Thyroid gland (tissue), 4 donors: ENCODE measurements at regions not wholly inside any gene's neighbourhood (a gene's known extent, or its start where the extent isn't known, plus 50 kb on each side); places are given as distances from the start of the nearest gene placed in this dataset.
A peak's percentile ranks its signal among the peaks of the same experiment; 100 is the strongest.

Source experiments
- DNase-seq, 2 donors: peaks; one replicate each; pipeline ENCODE4 v3.0.0-alpha.2; 2019
- H3K27ac ChIP-seq, 3 donors: fragments of 200-600 bp; sonication (generic); 1 replicate in 2 of 3; 2 replicates in 1 of 3; pipeline ENCODE4 v1.5.1; 2016 to 2019; ENCODE audit warnings: mild to moderate bottlenecking in 1 of 3, moderate library complexity in 1 of 3
- H3K27me3 ChIP-seq: fragments of 200-600 bp; sonication (generic); one replicate; pipeline ENCODE4 v1.5.1; 2019
- H3K36me3 ChIP-seq, 2 donors: fragments of 200-600 bp; sonication (generic); one replicate each; pipeline ENCODE4 v1.5.1; 2016 to 2019
- H3K4me1 ChIP-seq, 2 donors: fragments of 200-600 bp; sonication (generic); one replicate each; pipeline ENCODE4 v1.5.1; 2017 to 2019
- H3K4me3 ChIP-seq, 3 donors: fragments of 200-600 bp; sonication (generic); replicated peaks in 1 of 3; 1 replicate in 2 of 3; 2 replicates in 1 of 3; pipeline ENCODE4 v1.5.1; 2016; ENCODE audit warnings: mild to moderate bottlenecking in 1 of 3
- H3K9me3 ChIP-seq: fragments of 200-600 bp; sonication (generic); one replicate; pipeline ENCODE4 v1.5.1; 2017
- CTCF ChIP-seq, 6 experiments: fragments of 200-600 bp in 3 of 6; fragments of 450-650 bp in 3 of 6; sonication (generic) in 3 of 6; IDR thresholded peaks; one replicate each; pipeline ENCODE4 v1.5.1; 2016 to 2019; ENCODE audit warnings: antibody characterized with exemption in 6 of 6, mild to moderate bottlenecking in 2 of 6, inconsistent platforms in 1 of 6, moderate library complexity in 1 of 6
- POLR2A ChIP-seq, 2 donors: fragments of 450-650 bp; IDR thresholded peaks; one replicate each; pipeline ENCODE4 v1.6.1; 2017; ENCODE audit warnings: antibody characterized with exemption in 2 of 2, mild to moderate bottlenecking in 2 of 2, moderate library complexity in 1 of 2
- WGBS, 2 donors: methylation state at CpG; one replicate each; pipeline ENCODE4 v1.1.5; 2017; 5-methylcytosine and 5-hydroxymethylcytosine counted together
- intact Hi-C: fragments of 100-400 bp; cut with DNase I; formaldehyde crosslinking; loops from one replicate; pipeline ENCODE4 v1.15.1; 2023

GRCh38 chrX:40151211-40152172 lies 53.7 kb upstream of the BCOR start:
- TF ChIP-seq POLR2A (IDR thresholded peaks at IDR 0.05): peak in 1 of 2 donors; percentile 58
- no peak for TF ChIP-seq CTCF (IDR thresholded peaks at IDR 0.05)
- Histone ChIP-seq H3K36me3 (no peaks in the 10 kb centered on the region), H3K27ac (peak overlapping the region; percentile 53 to 77 (median 63)), H3K4me1 (peaks cover 36% of the 10 kb centered on the region in 2 donors), H3K9me3 (no peaks in the 10 kb centered on the region), H3K4me3 (no peak overlapping the region), H3K27me3 (peaks cover under 1% of the 10 kb centered on the region)
- intact Hi-C loops: loop anchor here (10.0 kb wide), 1 partner anchor 337 kb away; no protein-coding TSS in a partner anchor
- 38 to 42% methylated on average over 8 to 12 of the region's 60 CpGs for WGBS, 2 donors
- DNase-seq: peak; percentile 87

- Histone ChIP-seq H3K27me3 (peaks cover 7% of the 10 kb centered on the region), H3K4me3 (no peak overlapping the region), H3K9me3 (no peaks in the 10 kb centered on the region), H3K4me1 (peaks cover 37 to 41% of the 10 kb centered on the region in 2 donors), H3K27ac (peak overlapping the region in 1 of 3 donors; percentile 53), H3K36me3 (no peaks in the 10 kb centered on the region)
- no peak for DNase-seq
- TF ChIP-seq CTCF (IDR thresholded peaks at IDR 0.05) (no peak), POLR2A (IDR thresholded peaks at IDR 0.05) (no peak)
- intact Hi-C loops: loop anchor here (10.0 kb wide), 1 partner anchor 336 kb away; no protein-coding TSS in a partner anchor
- 87 to 93% methylated on average over 4 to 6 of the region's 6 CpGs for WGBS, 2 donors
These were observed 52.7 kb upstream of the BCOR start for GRCh38 chrX:40150503-40150902.

GRCh38 chrX:40149286-40150175 lies 51.8 kb upstream of the BCOR start:
- 76 to 90% methylated on average over 14 to 17 of the region's 17 CpGs for WGBS, 2 donors
- TF ChIP-seq POLR2A (IDR thresholded peaks at IDR 0.05) (no peak), CTCF (IDR thresholded peaks at IDR 0.05) (no peak)
- Histone ChIP-seq H3K36me3 (no peaks in the 10 kb centered on the region), H3K27ac (no peak overlapping the region), H3K4me3 (no peak overlapping the region), H3K9me3 (no peaks in the 10 kb centered on the region), H3K4me1 (peaks cover 32 to 39% of the 10 kb centered on the region in 2 donors), H3K27me3 (peaks cover 7% of the 10 kb centered on the region)
- intact Hi-C loops: loop anchor here (5.0 to 10.0 kb wide), 2 partner anchors 52 to 335 kb away; partner anchors contain the start of gene BCOR
- DNase-seq: no peak

GRCh38 chrX:40148385-40149285 lies 50.9 kb upstream of the BCOR start:
- DNase-seq: no peak
- Histone ChIP-seq H3K27ac (no peak overlapping the region), H3K4me1 (peaks cover 25 to 37% of the 10 kb centered on the region in 2 donors), H3K4me3 (no peak overlapping the region), H3K27me3 (peaks cover 7% of the 10 kb centered on the region), H3K9me3 (no peaks in the 10 kb centered on the region), H3K36me3 (no peaks in the 10 kb centered on the region)
- intact Hi-C loops: loop anchor here (5.0 kb wide), 1 partner anchor 51 kb away; the partner anchor contains the start of gene BCOR
- no peak for TF ChIP-seq CTCF (IDR thresholded peaks at IDR 0.05)
- no peak for TF ChIP-seq POLR2A (IDR thresholded peaks at IDR 0.05)
- WGBS, 2 donors: 80 to 87% methylated on average over 20 to 21 of the region's 24 CpGs
